ENCODE measurements at regions not wholly inside any gene's neighbourhood (a gene's known extent, or its start where the extent isn't known, plus 50 kb on each side); places are given as distances from the start of the nearest gene placed in this dataset.

DNA sequence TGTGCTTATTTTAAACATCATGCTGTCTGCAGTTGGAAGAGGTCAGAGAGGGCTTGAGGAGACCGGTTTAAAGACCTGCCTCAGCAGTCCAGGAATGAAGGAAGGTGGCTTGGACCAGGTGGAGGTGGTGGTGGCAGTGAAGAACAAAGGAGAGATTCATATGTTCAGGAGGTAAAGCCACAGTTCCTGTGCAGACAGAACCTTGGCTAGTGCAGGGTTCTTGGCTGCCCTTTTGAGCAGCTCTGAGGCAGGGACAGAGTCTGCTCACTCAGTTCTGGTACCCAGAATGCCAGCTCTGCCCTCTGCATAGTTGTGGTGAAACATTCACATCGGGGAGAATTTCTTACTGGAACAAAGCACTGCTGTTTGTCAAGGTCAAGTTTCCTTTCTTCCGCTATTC is 669.7 kb upstream of the HS6ST1 start:
- no peak for TF ChIP-seq POLR2AphosphoS5 (IDR thresholded peaks at IDR 0.05; ENCODE audit: insufficient read depth, low read depth, low read length)
- TF ChIP-seq, protein P1, sequence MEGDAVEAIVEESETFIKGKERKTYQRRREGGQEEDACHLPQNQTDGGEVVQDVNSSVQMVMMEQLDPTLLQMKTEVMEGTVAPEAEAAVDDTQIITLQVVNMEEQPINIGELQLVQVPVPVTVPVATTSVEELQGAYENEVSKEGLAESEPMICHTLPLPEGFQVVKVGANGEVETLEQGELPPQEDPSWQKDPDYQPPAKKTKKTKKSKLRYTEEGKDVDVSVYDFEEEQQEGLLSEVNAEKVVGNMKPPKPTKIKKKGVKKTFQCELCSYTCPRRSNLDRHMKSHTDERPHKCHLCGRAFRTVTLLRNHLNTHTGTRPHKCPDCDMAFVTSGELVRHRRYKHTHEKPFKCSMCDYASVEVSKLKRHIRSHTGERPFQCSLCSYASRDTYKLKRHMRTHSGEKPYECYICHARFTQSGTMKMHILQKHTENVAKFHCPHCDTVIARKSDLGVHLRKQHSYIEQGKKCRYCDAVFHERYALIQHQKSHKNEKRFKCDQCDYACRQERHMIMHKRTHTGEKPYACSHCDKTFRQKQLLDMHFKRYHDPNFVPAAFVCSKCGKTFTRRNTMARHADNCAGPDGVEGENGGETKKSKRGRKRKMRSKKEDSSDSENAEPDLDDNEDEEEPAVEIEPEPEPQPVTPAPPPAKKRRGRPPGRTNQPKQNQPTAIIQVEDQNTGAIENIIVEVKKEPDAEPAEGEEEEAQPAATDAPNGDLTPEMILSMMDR (IDR thresholded peaks at IDR 0.05; ENCODE audit: extremely low read depth in 1 of 2, insufficient read depth in 1 of 2, low read depth in 1 of 2, low read length in 2 of 2): no peak
- TF ChIP-seq EZH2 (IDR thresholded peaks at IDR 0.05; ENCODE audit: borderline replicate concordance, low read depth, low read length, severe bottlenecking): no peak
- no peak for TF ChIP-seq POLR2A (IDR thresholded peaks at IDR 0.05; ENCODE audit: low read depth, low read length)
- TF ChIP-seq, protein P2, sequence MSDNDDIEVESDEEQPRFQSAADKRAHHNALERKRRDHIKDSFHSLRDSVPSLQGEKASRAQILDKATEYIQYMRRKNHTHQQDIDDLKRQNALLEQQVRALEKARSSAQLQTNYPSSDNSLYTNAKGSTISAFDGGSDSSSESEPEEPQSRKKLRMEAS (IDR thresholded peaks at IDR 0.05; ENCODE audit: insufficient read depth, insufficient read length): no peak
- TF ChIP-seq JUN (IDR thresholded peaks at IDR 0.05; ENCODE audit: borderline replicate concordance, insufficient read depth, insufficient read length, low read depth): no peak
- no peak for TF ChIP-seq MYC (IDR thresholded peaks at IDR 0.05; ENCODE audit: low read depth, low read length)
- no peak for TF ChIP-seq FOS (IDR thresholded peaks at IDR 0.05; ENCODE audit: borderline replicate concordance, insufficient read depth, low read length)
- no peak for TF ChIP-seq GATA2 (IDR thresholded peaks at IDR 0.05; ENCODE audit: insufficient read depth, insufficient read length, low read depth, low read length)
